Central memory CD8-positive, alpha-beta T cell (primary cell): ENCODE measurements at regions not wholly inside any gene's neighbourhood (a gene's known extent, or its start where the extent isn't known, plus 50 kb on each side); places are given as distances from the start of the nearest gene placed in this dataset.

ENCODE experiments used
- ATAC-seq: fragments of 150-1000 bp; cut with Tn5 transposase; replicated peaks from 2 replicates; pipeline ENCODE4 v1.10.0; 2022; ENCODE audit warnings: mild to moderate bottlenecking, moderate FRiP score, moderate number of reproducible peaks; ENCODE audit not compliant: poor library complexity, severe bottlenecking; ENCODE audit errors: extremely low read depth
- DNase-seq, 2 donors: peaks; one replicate each; pipeline ENCODE4 v3.0.0; 2021; ENCODE audit warnings: low spot score in 2 of 2
- H3K27ac Mint-ChIP-seq: one replicate; pipeline ENCODE4 v1.8.0; 2022; ENCODE audit warnings: low read depth, mild to moderate bottlenecking, moderate library complexity, mixed read lengths
- H3K27me3 Mint-ChIP-seq: one replicate; pipeline ENCODE4 v1.8.0; 2022; ENCODE audit warnings: mixed read lengths
- H3K36me3 Mint-ChIP-seq: one replicate; pipeline ENCODE4 v1.8.0; 2022; ENCODE audit warnings: mild to moderate bottlenecking, moderate library complexity, mixed read lengths; ENCODE audit not compliant: insufficient read depth
- H3K4me1 Mint-ChIP-seq: one replicate; pipeline ENCODE4 v1.8.0; 2022; ENCODE audit warnings: mixed read lengths
- H3K4me3 Mint-ChIP-seq: one replicate; pipeline ENCODE4 v1.8.0; 2022; ENCODE audit warnings: mild to moderate bottlenecking, moderate library complexity, mixed read lengths
- H3K9me3 Mint-ChIP-seq: one replicate; pipeline ENCODE4 v1.8.0; 2022; ENCODE audit warnings: mixed read lengths

DNA sequence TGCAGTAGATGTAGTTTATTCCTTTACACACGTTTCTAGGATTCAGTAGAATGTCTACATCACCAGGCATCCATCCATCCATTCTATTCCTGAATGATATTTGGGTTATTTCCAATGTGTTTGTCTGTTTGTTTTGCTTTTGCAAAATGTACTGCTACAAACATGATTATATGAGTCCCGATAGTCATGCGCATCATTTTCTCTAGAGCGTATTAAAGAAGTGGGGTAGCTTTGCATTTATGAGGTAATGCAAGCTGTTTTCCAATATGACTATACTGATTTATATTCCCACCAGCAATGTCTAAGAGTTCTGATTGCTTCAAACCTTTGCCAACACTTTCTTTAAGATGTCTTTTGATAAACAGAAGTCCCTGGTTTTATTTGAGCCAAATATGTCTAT lies 253.2 kb downstream of the NOVA1 start:
- Mint-ChIP-seq H3K27ac (no peak overlapping the region), H3K27me3 (no peaks in the 10 kb centered on the region), H3K36me3 (peaks cover 2% of the 10 kb centered on the region), H3K9me3 (peaks cover 19% of the 10 kb centered on the region), H3K4me3 (no peak overlapping the region), H3K4me1 (no peaks in the 10 kb centered on the region)
- DNase-seq (no peak), ATAC-seq (no peak)

GRCh38 chr14:26339381-26339780 lies 258.5 kb downstream of the NOVA1 start:
- no peak overlapping the region for H3K27ac Mint-ChIP-seq
- peaks cover 19% of the 10 kb centered on the region for H3K9me3 Mint-ChIP-seq
- H3K4me1 Mint-ChIP-seq: no peaks in the 10 kb centered on the region
- DNase-seq: no peak
- H3K36me3 Mint-ChIP-seq: peaks cover 2% of the 10 kb centered on the region
- no peaks in the 10 kb centered on the region for H3K27me3 Mint-ChIP-seq
- ATAC-seq: no peak
- H3K4me3 Mint-ChIP-seq: no peak overlapping the region

DNA sequence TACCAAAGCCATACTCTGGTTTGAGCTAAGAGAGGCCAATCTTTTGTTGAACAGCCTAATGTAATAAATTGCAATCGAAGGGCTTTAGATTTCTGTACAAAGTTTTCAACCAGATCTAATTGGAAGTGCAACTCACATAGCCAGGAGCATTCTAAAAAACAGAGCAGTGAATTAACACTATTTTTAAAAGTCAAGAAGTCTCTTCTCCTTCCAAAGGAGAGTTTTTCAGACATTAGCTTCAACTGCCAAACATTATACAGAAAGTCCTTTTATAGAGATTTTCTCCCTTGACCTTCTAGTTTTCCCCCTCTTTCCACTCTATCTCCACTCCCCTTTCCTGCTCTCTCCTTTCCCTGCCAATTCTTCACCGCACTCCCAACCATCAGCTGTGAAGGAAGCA lies 259.6 kb downstream of the NOVA1 start:
- no peak for DNase-seq
- Mint-ChIP-seq H3K27me3 (no peaks in the 10 kb centered on the region), H3K4me3 (no peak overlapping the region), H3K9me3 (peaks cover 16% of the 10 kb centered on the region), H3K36me3 (peaks cover 2% of the 10 kb centered on the region), H3K4me1 (no peaks in the 10 kb centered on the region), H3K27ac (no peak overlapping the region)
- ATAC-seq: no peak

DNA sequence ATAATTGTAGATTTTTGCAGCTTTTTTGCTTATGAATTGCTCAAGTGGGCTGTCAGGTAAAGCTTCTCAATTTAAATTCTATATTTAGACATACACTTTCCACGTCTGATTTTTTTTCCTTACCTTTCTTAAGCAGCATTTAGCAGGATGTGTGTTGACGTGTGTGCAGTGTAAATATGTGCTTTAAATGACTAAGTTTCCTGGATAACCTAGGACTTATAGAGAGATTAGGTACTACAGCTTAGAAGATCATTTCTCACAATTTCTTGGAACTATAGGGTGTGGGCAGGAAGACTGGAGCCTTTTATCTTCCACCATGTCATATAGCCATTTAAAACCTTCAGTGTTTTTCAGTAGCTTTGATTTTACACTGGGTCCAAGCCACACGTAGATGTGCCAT lies 263.5 kb downstream of the NOVA1 start:
- no peaks in the 10 kb centered on the region for H3K27me3 Mint-ChIP-seq
- H3K4me3 Mint-ChIP-seq: no peak overlapping the region
- no peaks in the 10 kb centered on the region for H3K4me1 Mint-ChIP-seq
- H3K9me3 Mint-ChIP-seq: peaks cover 39% of the 10 kb centered on the region
- H3K27ac Mint-ChIP-seq: no peak overlapping the region
- no peaks in the 10 kb centered on the region for H3K36me3 Mint-ChIP-seq
- ATAC-seq (no peak), DNase-seq (no peak)

DNA sequence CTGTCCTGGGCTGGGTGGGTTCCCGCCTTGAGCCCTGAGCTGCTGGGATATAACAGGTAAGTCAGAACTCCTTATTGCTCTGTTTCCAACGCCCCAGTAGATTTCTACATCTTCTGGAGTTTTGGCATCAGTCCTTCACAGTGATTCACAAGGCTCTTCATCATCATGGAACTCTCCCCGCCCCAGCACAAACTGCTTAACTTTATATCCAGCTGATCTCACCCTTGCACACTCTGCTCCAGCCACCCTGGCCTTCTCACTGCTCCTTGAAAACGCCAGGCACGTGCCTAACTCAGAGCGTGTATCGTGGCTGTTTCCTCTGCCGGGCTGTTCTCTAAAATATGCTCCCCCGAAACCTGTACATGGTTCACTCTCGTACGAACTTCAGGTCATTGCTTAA lies 264.9 kb downstream of the NOVA1 start:
- peaks cover 32% of the 10 kb centered on the region for H3K9me3 Mint-ChIP-seq
- no peaks in the 10 kb centered on the region for H3K4me1 Mint-ChIP-seq
- H3K36me3 Mint-ChIP-seq: no peaks in the 10 kb centered on the region
- H3K27ac Mint-ChIP-seq: no peak overlapping the region
- DNase-seq (no peak), ATAC-seq (no peak)
- no peak overlapping the region for H3K4me3 Mint-ChIP-seq
- no peaks in the 10 kb centered on the region for H3K27me3 Mint-ChIP-seq

- ATAC-seq (no peak), DNase-seq (no peak)
- H3K27me3 Mint-ChIP-seq: no peaks in the 10 kb centered on the region
- peaks cover 27% of the 10 kb centered on the region for H3K9me3 Mint-ChIP-seq
- no peak overlapping the region for H3K4me3 Mint-ChIP-seq
- H3K27ac Mint-ChIP-seq: no peak overlapping the region
- no peaks in the 10 kb centered on the region for H3K36me3 Mint-ChIP-seq
- H3K4me1 Mint-ChIP-seq: no peaks in the 10 kb centered on the region
Measured at GRCh38 chr14:26330982-26331381, 266.9 kb downstream of the NOVA1 start.

DNA sequence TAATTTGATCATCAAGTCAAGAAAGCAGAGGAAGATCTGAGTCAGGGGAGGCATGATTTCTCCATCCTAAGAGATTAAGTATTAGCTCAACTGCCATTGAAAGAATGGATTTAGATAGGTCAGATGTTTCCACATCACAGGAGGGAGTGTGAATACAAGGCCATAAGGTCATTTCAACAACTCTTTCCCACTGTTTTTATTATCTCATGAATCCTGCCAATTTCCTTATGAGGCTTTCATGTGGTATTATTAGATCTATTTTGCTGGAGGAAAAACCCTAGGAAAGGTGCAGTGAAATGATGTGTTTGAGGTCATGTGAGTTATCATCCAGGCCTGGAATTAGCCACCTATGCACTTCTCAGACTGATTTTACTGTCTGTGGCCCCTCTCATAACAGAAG lies 269.0 kb downstream of the NOVA1 start:
- Mint-ChIP-seq H3K36me3 (no peaks in the 10 kb centered on the region), H3K27ac (no peak overlapping the region), H3K27me3 (no peaks in the 10 kb centered on the region), H3K4me1 (no peaks in the 10 kb centered on the region), H3K9me3 (peaks cover 27% of the 10 kb centered on the region), H3K4me3 (no peak overlapping the region)
- DNase-seq (no peak), ATAC-seq (no peak)

DNA sequence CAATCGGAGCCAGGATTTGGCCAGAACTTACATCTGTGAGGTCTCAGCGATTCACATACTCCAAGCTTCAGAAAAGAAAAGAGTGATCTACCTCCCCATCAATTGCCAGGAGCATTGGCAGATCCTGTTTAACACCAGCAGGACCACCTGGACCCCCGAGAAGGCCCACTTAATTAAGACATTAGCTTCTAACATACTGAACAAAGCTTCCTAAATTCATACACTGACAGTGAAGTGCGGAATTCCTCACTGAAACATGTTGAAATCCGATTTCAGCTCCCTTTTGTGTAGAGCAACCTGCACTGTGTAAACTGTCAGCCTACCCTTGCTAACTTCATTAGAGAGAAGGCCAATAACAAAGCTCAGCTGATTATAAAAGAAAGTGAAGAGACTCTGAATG lies 274.0 kb downstream of the NOVA1 start:
- Mint-ChIP-seq H3K4me3 (no peak overlapping the region), H3K27me3 (no peaks in the 10 kb centered on the region), H3K36me3 (peaks cover 2% of the 10 kb centered on the region), H3K27ac (no peak overlapping the region), H3K4me1 (no peaks in the 10 kb centered on the region), H3K9me3 (peaks cover 13% of the 10 kb centered on the region)
- no peak for ATAC-seq
- DNase-seq: no peak

GRCh38 chr14:26320886-26321285 lies 276.9 kb downstream of the NOVA1 start:
- Mint-ChIP-seq H3K27ac (no peak overlapping the region), H3K9me3 (peaks cover 14% of the 10 kb centered on the region), H3K27me3 (no peaks in the 10 kb centered on the region), H3K4me1 (no peaks in the 10 kb centered on the region), H3K4me3 (no peak overlapping the region), H3K36me3 (peaks cover 2% of the 10 kb centered on the region)
- ATAC-seq (no peak), DNase-seq (no peak)

GRCh38 chr14:26319139-26319864 lies 278.5 kb downstream of the NOVA1 start:
- H3K4me3 Mint-ChIP-seq: no peak overlapping the region
- H3K36me3 Mint-ChIP-seq: peaks cover 2% of the 10 kb centered on the region
- H3K27ac Mint-ChIP-seq: no peak overlapping the region
- H3K4me1 Mint-ChIP-seq: no peaks in the 10 kb centered on the region
- peaks cover 19% of the 10 kb centered on the region for H3K9me3 Mint-ChIP-seq
- no peaks in the 10 kb centered on the region for H3K27me3 Mint-ChIP-seq
- DNase-seq (no peak), ATAC-seq (no peak)

DNA sequence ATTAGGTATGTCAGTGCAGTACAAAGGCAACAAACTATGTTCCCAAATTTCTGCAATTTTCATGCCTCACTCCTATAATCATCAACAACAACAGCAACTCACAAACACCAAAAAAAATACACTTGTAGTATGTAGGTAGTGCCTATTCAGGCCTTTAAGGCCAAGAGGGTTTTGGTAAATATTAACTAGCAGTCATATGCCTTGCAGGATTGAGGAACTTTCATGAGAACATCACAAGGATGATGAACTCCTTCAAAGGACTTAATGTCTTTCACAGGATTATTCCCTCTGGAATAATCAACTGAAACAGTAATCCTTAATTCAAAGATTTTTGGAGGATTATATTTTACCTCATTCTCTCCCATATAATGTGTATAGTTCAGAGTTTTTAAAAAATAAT lies 293.8 kb downstream of the NOVA1 start:
- no peak for DNase-seq
- Mint-ChIP-seq H3K4me3 (no peak overlapping the region), H3K27ac (no peak overlapping the region), H3K27me3 (no peaks in the 10 kb centered on the region), H3K9me3 (peaks cover 29% of the 10 kb centered on the region), H3K4me1 (no peaks in the 10 kb centered on the region), H3K36me3 (no peaks in the 10 kb centered on the region)
- no peak for ATAC-seq

DNA sequence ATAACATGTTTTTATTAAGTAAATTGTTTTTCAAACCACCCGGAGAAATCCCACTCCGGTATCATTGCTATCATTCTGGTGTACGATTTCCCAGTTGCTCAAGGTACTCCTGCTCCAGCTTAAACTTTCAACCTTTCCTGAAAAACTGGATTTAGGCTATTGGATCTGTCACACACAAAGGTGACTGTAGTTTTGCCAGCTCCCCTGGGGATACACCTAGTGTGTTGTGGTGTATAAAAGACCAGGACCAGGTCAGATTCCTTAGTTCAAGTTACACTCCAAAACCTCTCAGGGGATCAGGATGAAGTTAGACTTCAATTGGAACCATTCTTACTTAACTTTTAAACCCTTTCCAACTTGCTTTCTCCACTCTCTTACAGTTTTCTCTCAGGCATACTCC lies 303.9 kb downstream of the NOVA1 start:
- H3K9me3 Mint-ChIP-seq: peaks cover 21% of the 10 kb centered on the region
- H3K27ac Mint-ChIP-seq: no peak overlapping the region
- DNase-seq (no peak), ATAC-seq (no peak)
- H3K27me3 Mint-ChIP-seq: no peaks in the 10 kb centered on the region
- no peaks in the 10 kb centered on the region for H3K4me1 Mint-ChIP-seq
- H3K36me3 Mint-ChIP-seq: no peaks in the 10 kb centered on the region
- no peak overlapping the region for H3K4me3 Mint-ChIP-seq

- Mint-ChIP-seq H3K9me3 (peaks cover 25% of the 10 kb centered on the region), H3K27me3 (no peaks in the 10 kb centered on the region), H3K4me3 (no peak overlapping the region), H3K4me1 (no peaks in the 10 kb centered on the region), H3K36me3 (no peaks in the 10 kb centered on the region), H3K27ac (no peak overlapping the region)
- DNase-seq: no peak
- ATAC-seq: no peak
Measured at GRCh38 chr14:26289891-26290486, 307.8 kb downstream of the NOVA1 start.
